H9 (cell line): ENCODE measurements at regions not wholly inside any gene's neighbourhood (a gene's known extent, or its start where the extent isn't known, plus 50 kb on each side); places are given as distances from the start of the nearest gene placed in this dataset.

Experiments
- DNase-seq: peaks from one replicate; pipeline ENCODE4 v3.0.0-alpha.2; 2017
- H2AFZ ChIP-seq: one replicate; pipeline ENCODE4 v1.6.1; 2013; ENCODE audit warnings: mild to moderate bottlenecking, low read length, control low read depth, moderate library complexity
- H2AK5ac ChIP-seq: 2 replicates; pipeline ENCODE4 v1.6.1; 2013; ENCODE audit warnings: low read length, control low read depth, mixed read lengths; ENCODE audit not compliant: insufficient read length
- H2BK120ac ChIP-seq: one replicate; pipeline ENCODE4 v1.6.1; 2013; ENCODE audit warnings: low read depth, mild to moderate bottlenecking, low read length, control low read depth, inconsistent platforms; ENCODE audit not compliant: poor library complexity, severe bottlenecking
- H2BK12ac ChIP-seq: 2 replicates; pipeline ENCODE4 v1.6.1; 2013; ENCODE audit warnings: low read length, control low read depth, mixed read lengths, low read depth; ENCODE audit not compliant: insufficient read length
- H2BK15ac ChIP-seq: 2 replicates; pipeline ENCODE4 v1.6.1; 2013; ENCODE audit warnings: low read depth, low read length, control low read depth
- H2BK20ac ChIP-seq: one replicate; pipeline ENCODE4 v1.6.1; 2013; ENCODE audit warnings: low read depth, mild to moderate bottlenecking, low read length, control low read depth, inconsistent platforms; ENCODE audit not compliant: poor library complexity, severe bottlenecking
- H2BK5ac ChIP-seq: 2 replicates; pipeline ENCODE4 v1.6.1; 2013; ENCODE audit warnings: low read length, control low read depth, mixed read lengths; ENCODE audit not compliant: insufficient read length
- H3K14ac ChIP-seq: 2 replicates; pipeline ENCODE4 v1.6.1; 2013; ENCODE audit warnings: low read length, control low read depth; ENCODE audit not compliant: insufficient read depth
- H3K18ac ChIP-seq: 2 replicates; pipeline ENCODE4 v1.6.1; 2013; ENCODE audit warnings: low read depth, mild to moderate bottlenecking, mixed read lengths, low read length, control low read depth; ENCODE audit not compliant: insufficient read length
- H3K23ac ChIP-seq: 2 replicates; pipeline ENCODE4 v1.6.1; 2013; ENCODE audit warnings: low read length, control low read depth, mixed read lengths, low read depth; ENCODE audit not compliant: insufficient read length
- H3K23me2 ChIP-seq: 2 replicates; pipeline ENCODE4 v1.6.1; 2013; ENCODE audit warnings: low read depth, mild to moderate bottlenecking, mixed read lengths, low read length, control low read depth; ENCODE audit not compliant: insufficient read length, poor library complexity, severe bottlenecking
- H3K27ac ChIP-seq: 2 replicates; pipeline ENCODE4 v1.5.1; 2013; ENCODE audit warnings: low read length, control low read depth, mixed read lengths, low read depth; ENCODE audit not compliant: insufficient read length
- H3K27me3 ChIP-seq: 2 replicates; pipeline ENCODE4 v1.6.1; 2013; ENCODE audit warnings: low read length, control low read depth, inconsistent platforms; ENCODE audit not compliant: insufficient read depth
- H3K4ac ChIP-seq: 2 replicates; pipeline ENCODE4 v1.6.1; 2013; ENCODE audit warnings: low read depth, mild to moderate bottlenecking, control low read depth, inconsistent platforms, low read length, moderate library complexity
- H3K4me1 ChIP-seq: 2 replicates; pipeline ENCODE4 v1.6.1; 2013; ENCODE audit warnings: low read length, control low read depth, inconsistent platforms; ENCODE audit not compliant: insufficient read depth
- H3K4me2 ChIP-seq: 2 replicates; pipeline ENCODE4 v1.6.1; 2013; ENCODE audit warnings: low read length, control low read depth, mixed read lengths; ENCODE audit not compliant: insufficient read length, insufficient read depth
- H3K56ac ChIP-seq: 2 replicates; pipeline ENCODE4 v1.6.1; 2013; ENCODE audit warnings: low read depth, mild to moderate bottlenecking, mixed read lengths, low read length, control low read depth; ENCODE audit not compliant: insufficient read length
- H3K79me1 ChIP-seq: 2 replicates; pipeline ENCODE4 v1.6.1; 2013; ENCODE audit warnings: low read depth, mild to moderate bottlenecking, moderate library complexity, low read length, control low read depth, inconsistent platforms; ENCODE audit not compliant: insufficient read depth, poor library complexity, severe bottlenecking
- H3K79me2 ChIP-seq: 2 replicates; pipeline ENCODE4 v1.6.1; 2013; ENCODE audit warnings: low read length, control low read depth, inconsistent platforms; ENCODE audit not compliant: insufficient read depth
- H3K9ac ChIP-seq: 2 replicates; pipeline ENCODE4 v1.6.1; 2013; ENCODE audit warnings: low read length, control low read depth, mixed read lengths; ENCODE audit not compliant: insufficient read length; ENCODE audit errors: extremely low read depth
- H3K9me3 ChIP-seq: one replicate; pipeline ENCODE4 v1.6.1; 2013; ENCODE audit warnings: low read depth, low read length, inconsistent platforms; ENCODE audit not compliant: control insufficient read depth
- H3T11ph ChIP-seq: one replicate; pipeline ENCODE4 v1.6.1; 2013; ENCODE audit warnings: mild to moderate bottlenecking, low read length, control low read depth, inconsistent platforms
- H4K20me1 ChIP-seq: one replicate; pipeline ENCODE4 v1.6.1; 2013; ENCODE audit not compliant: control insufficient read depth, insufficient read length, insufficient read depth
- H4K5ac ChIP-seq: 2 replicates; pipeline ENCODE4 v1.6.1; 2013; ENCODE audit warnings: low read depth, mild to moderate bottlenecking, mixed read lengths, low read length, control low read depth; ENCODE audit not compliant: insufficient read length
- H4K8ac ChIP-seq: replicated peaks from 2 replicates; pipeline ENCODE4 v1.6.1; 2013; ENCODE audit warnings: low read length, control low read depth, mixed read lengths, low read depth; ENCODE audit not compliant: insufficient read length
- H4K91ac ChIP-seq: 2 replicates; pipeline ENCODE4 v1.6.1; 2013; ENCODE audit warnings: low read depth, mild to moderate bottlenecking, moderate library complexity, mixed read lengths, low read length, control low read depth; ENCODE audit not compliant: insufficient read length
- H3K27ac Mint-ChIP-seq, 3 experiments: 2 replicates in 2 of 3; 3 replicates in 1 of 3; pipeline ENCODE4 v1.8.0; 2020 to 2021; ENCODE audit warnings: mixed read lengths in 3 of 3, mild to moderate bottlenecking in 1 of 3, moderate library complexity in 1 of 3
- H3K27me3 Mint-ChIP-seq: 2 replicates; pipeline ENCODE4 v1.8.0; 2021; ENCODE audit warnings: low read depth, mild to moderate bottlenecking, moderate library complexity, mixed read lengths
- H3K36me3 Mint-ChIP-seq, 3 experiments: 2 replicates in 2 of 3; 3 replicates in 1 of 3; pipeline ENCODE4 v1.8.0; 2020 to 2021; ENCODE audit warnings: low read depth in 3 of 3, mixed read lengths in 3 of 3; ENCODE audit not compliant: insufficient read depth in 1 of 3
- H3K4me1 Mint-ChIP-seq, 2 experiments: 2 replicates each; pipeline ENCODE4 v1.8.0; 2020; ENCODE audit warnings: mixed read lengths in 2 of 2
- H3K4me3 Mint-ChIP-seq, 2 experiments: 2 replicates in 1 of 2; 3 replicates in 1 of 2; pipeline ENCODE4 v1.8.0; 2020 to 2021; ENCODE audit warnings: mild to moderate bottlenecking in 2 of 2, mixed read lengths in 2 of 2, moderate library complexity in 1 of 2
- H3K9me3 Mint-ChIP-seq, 2 experiments: 2 replicates in 1 of 2; 3 replicates in 1 of 2; pipeline ENCODE4 v1.8.0; 2020; ENCODE audit warnings: mild to moderate bottlenecking in 2 of 2, mixed read lengths in 2 of 2, moderate library complexity in 1 of 2
- TF ChIP-seq, protein P1 (sequence below): fragments of 200-600 bp; sonication (generic); conservative IDR thresholded peaks from 3 replicates; pipeline ENCODE4 v1.8.0; 2021; ENCODE audit warnings: antibody characterized with exemption, mild to moderate bottlenecking

DNA sequence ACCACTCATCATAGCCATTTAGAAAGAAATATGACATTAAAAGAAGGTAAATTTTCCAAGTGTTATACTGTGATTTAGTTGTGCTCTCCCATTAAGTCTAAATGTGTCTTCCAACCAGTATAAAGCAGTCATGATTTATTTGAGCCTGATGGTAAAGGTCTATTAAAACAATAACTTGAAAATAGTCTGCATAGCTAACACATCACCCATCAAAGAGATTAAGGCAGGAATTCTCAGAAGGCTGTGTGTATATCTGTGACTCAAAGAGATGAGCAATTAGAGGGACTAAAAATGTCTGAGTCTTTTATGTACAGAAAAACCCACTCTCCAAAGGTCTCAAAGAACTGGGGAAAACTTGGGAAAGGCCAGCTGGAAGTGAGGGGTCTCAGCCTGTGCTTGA lies 70.3 kb upstream of the IQCM start:
- Histone ChIP-seq H4K20me1 (no peaks in the 10 kb centered on the region), H4K5ac (no peak overlapping the region), H2BK15ac (no peak overlapping the region), H3T11ph (no peak overlapping the region), H3K23ac (no peak overlapping the region), H3K56ac (no peak overlapping the region), H2AFZ (no peak overlapping the region), H3K14ac (no peak overlapping the region), H3K23me2 (no peaks in the 10 kb centered on the region), H3K4me2 (no peak overlapping the region), H4K8ac (no peak overlapping the region), H3K79me1 (no peaks in the 10 kb centered on the region), H3K4me1 (no peaks in the 10 kb centered on the region), H3K27me3 (no peaks in the 10 kb centered on the region), H3K9me3 (no peaks in the 10 kb centered on the region), H4K91ac (no peak overlapping the region), H3K79me2 (no peaks in the 10 kb centered on the region), H2BK12ac (no peak overlapping the region), H3K4ac (no peak overlapping the region), H2BK20ac (no peak overlapping the region), H2BK5ac (no peak overlapping the region), H3K18ac (no peak overlapping the region), H3K27ac (no peak overlapping the region), H3K9ac (no peak overlapping the region), H2AK5ac (no peak overlapping the region), H2BK120ac (no peak overlapping the region)
- Mint-ChIP-seq H3K27ac (no peak overlapping the region), H3K36me3 (no peaks in the 10 kb centered on the region), H3K27me3 (no peaks in the 10 kb centered on the region), H3K4me3 (no peak overlapping the region), H3K4me1 (no peaks in the 10 kb centered on the region), H3K9me3 (no peaks in the 10 kb centered on the region)
- DNase-seq = no peak
- TF ChIP-seq, protein P1, sequence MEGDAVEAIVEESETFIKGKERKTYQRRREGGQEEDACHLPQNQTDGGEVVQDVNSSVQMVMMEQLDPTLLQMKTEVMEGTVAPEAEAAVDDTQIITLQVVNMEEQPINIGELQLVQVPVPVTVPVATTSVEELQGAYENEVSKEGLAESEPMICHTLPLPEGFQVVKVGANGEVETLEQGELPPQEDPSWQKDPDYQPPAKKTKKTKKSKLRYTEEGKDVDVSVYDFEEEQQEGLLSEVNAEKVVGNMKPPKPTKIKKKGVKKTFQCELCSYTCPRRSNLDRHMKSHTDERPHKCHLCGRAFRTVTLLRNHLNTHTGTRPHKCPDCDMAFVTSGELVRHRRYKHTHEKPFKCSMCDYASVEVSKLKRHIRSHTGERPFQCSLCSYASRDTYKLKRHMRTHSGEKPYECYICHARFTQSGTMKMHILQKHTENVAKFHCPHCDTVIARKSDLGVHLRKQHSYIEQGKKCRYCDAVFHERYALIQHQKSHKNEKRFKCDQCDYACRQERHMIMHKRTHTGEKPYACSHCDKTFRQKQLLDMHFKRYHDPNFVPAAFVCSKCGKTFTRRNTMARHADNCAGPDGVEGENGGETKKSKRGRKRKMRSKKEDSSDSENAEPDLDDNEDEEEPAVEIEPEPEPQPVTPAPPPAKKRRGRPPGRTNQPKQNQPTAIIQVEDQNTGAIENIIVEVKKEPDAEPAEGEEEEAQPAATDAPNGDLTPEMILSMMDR = no peak
